ENCODE measurements at regions not wholly inside any gene's neighbourhood (a gene's known extent, or its start where the extent isn't known, plus 50 kb on each side); places are given as distances from the start of the nearest gene placed in this dataset.

GRCh38 chr13:85896516-85897450 is 97.6 kb upstream of the SLITRK6 start:
- DNase-seq: no peak

GRCh38 chr13:85887406-85887805 is 88.2 kb upstream of the SLITRK6 start:
- DNase-seq: no peak

- DNase-seq: no peak
Observed at GRCh38 chr13:85879014-85879413, 79.8 kb upstream of the SLITRK6 start.

- DNase-seq: peak; percentile 24
Observed at GRCh38 chr13:85864963-85865530, 65.8 kb upstream of the SLITRK6 start.

DNA sequence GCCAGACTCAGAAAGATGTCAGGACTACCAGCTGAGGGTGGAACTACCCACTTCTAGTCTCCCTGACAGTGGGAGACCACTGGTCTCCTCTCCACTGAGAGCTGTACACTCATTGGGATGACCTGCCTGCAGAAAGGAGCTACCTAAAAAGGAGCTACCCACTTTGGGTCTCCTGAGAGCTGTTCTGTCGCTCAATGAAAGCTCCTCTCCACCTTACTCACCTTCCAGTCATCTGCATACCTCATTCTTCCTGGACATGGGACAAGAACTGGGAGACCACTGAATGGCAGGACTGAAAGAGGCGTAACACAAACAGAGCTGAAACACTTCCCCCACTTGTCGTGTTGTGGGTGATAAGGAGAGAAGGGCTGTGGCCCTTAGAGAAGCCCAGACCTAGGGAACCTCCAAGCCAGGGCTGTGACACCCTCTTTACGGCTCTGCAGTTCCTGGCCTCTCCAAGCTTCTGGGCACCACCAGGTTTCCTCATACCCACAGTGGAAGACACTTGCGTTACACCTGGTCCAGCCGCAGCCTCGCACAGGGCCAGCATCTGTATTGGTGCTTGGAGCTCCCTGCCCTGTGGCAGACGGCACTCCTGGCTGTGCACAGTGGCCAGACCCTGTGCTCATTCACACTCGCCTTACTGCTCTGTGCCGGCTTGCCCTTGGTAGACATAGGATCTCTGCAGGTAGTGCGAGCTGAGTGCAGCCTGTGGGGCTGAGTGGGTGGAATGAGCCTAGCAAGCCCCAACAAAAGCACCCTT is 54.9 kb upstream of the SLITRK6 start:
- DNase-seq: no peak

DNA sequence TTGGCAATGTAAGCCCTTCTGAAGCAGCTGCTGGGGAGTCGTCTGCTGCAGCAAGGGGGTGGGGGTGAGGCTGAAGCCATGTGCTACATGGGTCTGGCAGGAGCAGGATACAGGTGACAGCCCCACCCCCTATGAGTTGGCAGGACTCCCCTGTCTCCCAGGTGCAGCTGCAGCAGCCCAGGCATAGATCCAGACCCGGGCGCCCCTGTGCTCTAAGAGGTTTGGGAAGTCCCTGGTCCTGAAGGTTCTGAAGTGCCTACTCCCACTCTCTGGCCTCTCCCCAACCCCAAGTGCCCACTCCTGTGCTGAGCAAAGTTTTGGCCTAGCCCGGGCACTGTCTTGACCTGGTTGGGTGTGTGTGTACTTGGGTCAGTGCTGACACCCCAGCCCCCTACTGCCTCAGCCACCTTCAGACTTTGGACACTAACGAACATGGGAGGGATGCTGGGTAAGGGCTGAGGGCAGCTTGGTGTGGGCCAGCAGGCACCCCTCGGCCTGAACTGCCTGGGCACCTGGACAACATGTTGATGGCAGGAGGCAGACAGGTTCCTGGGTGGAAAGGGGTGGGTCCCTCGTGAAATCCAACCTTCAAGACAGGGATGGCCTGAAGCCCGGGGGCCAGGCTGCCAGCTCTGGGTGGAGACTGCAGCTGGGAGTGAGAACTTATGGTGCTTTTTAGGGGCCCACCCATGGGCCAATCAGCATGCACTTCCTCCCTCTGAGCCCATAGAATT is 54.1 kb upstream of the SLITRK6 start:
- no peak for DNase-seq
